SU-DHL-6 (cell line): ENCODE measurements at regions not wholly inside any gene's neighbourhood (a gene's known extent, or its start where the extent isn't known, plus 50 kb on each side); places are given as distances from the start of the nearest gene placed in this dataset.

Experiments
- EZH2phosphoT487 ChIP-seq: fragments of 200-600 bp; sonication (generic), shearing (Covaris generic); conservative IDR thresholded peaks from 2 replicates; pipeline ENCODE4 v1.6.1; 2018; ENCODE audit warnings: mild to moderate bottlenecking, antibody characterized with exemption, low read length, moderate library complexity, mixed read lengths
- TF ChIP-seq, protein P1 (sequence below): fragments of 200-600 bp; sonication (generic); IDR thresholded peaks from one replicate; pipeline ENCODE4 v1.5.1; 2017; ENCODE audit warnings: antibody characterized with exemption, mild to moderate bottlenecking, low read length, moderate library complexity; ENCODE audit not compliant: insufficient read depth, poor library complexity, severe bottlenecking

DNA sequence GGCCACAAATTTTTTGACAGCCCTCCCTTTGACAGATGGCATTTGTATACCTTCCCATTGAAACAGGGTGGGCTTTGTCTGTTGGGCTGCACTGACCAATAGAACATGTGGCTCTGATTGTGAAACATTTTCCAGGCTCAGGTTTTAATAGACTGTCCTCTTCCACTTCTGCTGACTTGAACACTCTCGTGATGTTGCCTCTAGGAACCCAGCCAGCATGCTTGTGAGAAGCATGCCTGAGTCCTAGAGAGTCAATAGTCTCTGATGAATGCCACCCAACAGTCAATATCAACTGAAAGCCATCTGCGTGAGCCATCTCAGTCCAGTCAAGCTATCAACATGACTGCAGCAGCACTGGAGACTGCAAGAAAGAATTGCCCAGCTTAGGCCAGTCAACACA, 290.0 kb downstream of the SLC7A11 start:
- TF ChIP-seq, protein P1, sequence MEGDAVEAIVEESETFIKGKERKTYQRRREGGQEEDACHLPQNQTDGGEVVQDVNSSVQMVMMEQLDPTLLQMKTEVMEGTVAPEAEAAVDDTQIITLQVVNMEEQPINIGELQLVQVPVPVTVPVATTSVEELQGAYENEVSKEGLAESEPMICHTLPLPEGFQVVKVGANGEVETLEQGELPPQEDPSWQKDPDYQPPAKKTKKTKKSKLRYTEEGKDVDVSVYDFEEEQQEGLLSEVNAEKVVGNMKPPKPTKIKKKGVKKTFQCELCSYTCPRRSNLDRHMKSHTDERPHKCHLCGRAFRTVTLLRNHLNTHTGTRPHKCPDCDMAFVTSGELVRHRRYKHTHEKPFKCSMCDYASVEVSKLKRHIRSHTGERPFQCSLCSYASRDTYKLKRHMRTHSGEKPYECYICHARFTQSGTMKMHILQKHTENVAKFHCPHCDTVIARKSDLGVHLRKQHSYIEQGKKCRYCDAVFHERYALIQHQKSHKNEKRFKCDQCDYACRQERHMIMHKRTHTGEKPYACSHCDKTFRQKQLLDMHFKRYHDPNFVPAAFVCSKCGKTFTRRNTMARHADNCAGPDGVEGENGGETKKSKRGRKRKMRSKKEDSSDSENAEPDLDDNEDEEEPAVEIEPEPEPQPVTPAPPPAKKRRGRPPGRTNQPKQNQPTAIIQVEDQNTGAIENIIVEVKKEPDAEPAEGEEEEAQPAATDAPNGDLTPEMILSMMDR, result no peak
- TF ChIP-seq EZH2phosphoT487, result no peak
